ENCODE measurements at regions not wholly inside any gene's neighbourhood (a gene's known extent, or its start where the extent isn't known, plus 50 kb on each side); places are given as distances from the start of the nearest gene placed in this dataset.

DNA sequence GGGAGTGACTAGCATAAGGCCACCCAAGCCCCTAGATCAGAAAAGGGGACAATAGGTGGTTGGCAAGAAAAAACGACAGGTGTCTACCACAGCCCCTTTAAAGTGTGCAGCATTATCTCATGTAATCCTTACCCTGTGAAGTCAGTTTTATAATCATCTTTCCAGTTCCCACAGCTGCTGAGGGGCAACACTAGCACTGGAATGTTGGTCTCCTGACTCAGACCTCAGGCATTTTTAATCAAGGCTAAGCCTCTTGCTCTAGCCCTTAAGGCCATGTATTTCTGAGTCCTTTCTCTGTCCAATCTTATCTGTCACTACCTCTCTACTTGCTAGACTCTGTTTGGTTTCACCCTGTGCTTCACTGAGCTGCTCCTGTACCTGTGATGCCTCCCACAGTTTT lies 171.7 kb downstream of the TLE3 start:
- TF ChIP-seq CTCF (IDR thresholded peaks at IDR 0.05) (no peak), POLR2A (IDR thresholded peaks at IDR 0.05) (no peak), POLR2AphosphoS5 (IDR thresholded peaks at IDR 0.05; ENCODE audit: insufficient read depth in 1 of 2, low read depth in 1 of 2) (no peak)

Data from vagina (tissue), 2 donors.